ENCODE measurements at regions not wholly inside any gene's neighbourhood (a gene's known extent, or its start where the extent isn't known, plus 50 kb on each side); places are given as distances from the start of the nearest gene placed in this dataset.
"Not testable (repeated sequence)": the region's sequence is repeated elsewhere in the genome, so short reads cannot be mapped to it uniquely, and the experiment has no call there.

DNA sequence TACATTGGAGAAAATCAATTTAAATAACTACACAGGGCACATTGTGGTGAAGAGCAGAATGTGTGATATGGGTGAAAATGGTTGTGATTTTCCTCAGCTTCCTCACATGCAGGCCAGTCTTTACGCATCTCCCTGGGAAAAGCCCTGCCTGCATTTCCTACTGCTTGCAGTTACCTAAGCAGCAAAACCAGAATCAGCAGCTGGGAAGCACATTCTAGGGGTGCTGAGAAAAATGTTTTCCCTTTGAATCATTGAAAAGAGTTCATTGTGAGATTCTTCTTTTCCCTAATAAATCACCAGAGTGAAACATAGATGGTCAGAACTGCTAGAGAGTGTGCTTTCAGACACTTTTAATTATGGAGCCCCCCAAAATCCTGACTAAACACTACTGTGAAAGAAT is 656.0 kb downstream of the TDRD15 start:
- intact Hi-C loops (cut with DNase I), result no loop called here
- no peak overlapping the region for H3K4me3 ChIP-seq
- no peaks in the 10 kb centered on the region for H3K27me3 ChIP-seq
- no peak overlapping the region for H3K27ac ChIP-seq
- H3K9me3 ChIP-seq, result no peaks in the 10 kb centered on the region
- 93 to 100% (median 96%) methylated on average over 1 of the region's 1 CpG for WGBS, 4 donors
- DNase-seq (no peak), ATAC-seq (no peak)
- H3K4me1 ChIP-seq, result peaks cover 0 to 5% (median 0%) of the 10 kb centered on the region in 12 donors
- no peak for TF ChIP-seq POLR2A (IDR thresholded peaks at IDR 0.05)
- TF ChIP-seq, protein P1, sequence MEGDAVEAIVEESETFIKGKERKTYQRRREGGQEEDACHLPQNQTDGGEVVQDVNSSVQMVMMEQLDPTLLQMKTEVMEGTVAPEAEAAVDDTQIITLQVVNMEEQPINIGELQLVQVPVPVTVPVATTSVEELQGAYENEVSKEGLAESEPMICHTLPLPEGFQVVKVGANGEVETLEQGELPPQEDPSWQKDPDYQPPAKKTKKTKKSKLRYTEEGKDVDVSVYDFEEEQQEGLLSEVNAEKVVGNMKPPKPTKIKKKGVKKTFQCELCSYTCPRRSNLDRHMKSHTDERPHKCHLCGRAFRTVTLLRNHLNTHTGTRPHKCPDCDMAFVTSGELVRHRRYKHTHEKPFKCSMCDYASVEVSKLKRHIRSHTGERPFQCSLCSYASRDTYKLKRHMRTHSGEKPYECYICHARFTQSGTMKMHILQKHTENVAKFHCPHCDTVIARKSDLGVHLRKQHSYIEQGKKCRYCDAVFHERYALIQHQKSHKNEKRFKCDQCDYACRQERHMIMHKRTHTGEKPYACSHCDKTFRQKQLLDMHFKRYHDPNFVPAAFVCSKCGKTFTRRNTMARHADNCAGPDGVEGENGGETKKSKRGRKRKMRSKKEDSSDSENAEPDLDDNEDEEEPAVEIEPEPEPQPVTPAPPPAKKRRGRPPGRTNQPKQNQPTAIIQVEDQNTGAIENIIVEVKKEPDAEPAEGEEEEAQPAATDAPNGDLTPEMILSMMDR (IDR thresholded peaks at IDR 0.05), result no peak
- H3K36me3 ChIP-seq, result no peaks in the 10 kb centered on the region

DNA sequence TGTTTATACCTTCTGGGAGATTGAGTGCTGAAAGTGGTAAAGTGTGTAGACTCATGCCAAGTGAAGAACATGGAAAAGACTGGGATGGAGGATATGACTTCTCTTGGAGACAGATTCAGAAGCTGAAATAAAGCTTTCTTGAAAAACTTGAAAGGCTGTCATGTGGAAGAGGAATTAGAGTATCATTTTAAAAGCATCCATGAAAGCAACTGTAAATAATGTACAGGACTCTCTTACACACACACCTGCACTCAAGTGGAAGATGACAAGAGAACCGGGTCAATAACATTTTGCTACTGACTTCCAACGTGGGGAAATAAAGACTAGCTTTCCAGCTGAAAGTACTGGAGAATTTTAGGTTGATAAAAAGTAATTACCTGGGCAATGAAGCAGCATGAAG is 658.2 kb downstream of the TDRD15 start:
- ATAC-seq (no peak), DNase-seq (no peak)
- no peaks in the 10 kb centered on the region for H3K4me1 ChIP-seq
- no peaks in the 10 kb centered on the region for H3K9me3 ChIP-seq
- intact Hi-C loops (cut with DNase I), result no loop called here
- H3K36me3 ChIP-seq, result no peaks in the 10 kb centered on the region
- no peak for TF ChIP-seq POLR2A (IDR thresholded peaks at IDR 0.05)
- TF ChIP-seq, protein P1 (IDR thresholded peaks at IDR 0.05), result no peak
- no peak overlapping the region for H3K4me3 ChIP-seq
- 82 to 88% (median 84%) methylated on average over 2 of the region's 2 CpGs for whole genome bisulfite sequencing, 4 donors
- H3K27ac ChIP-seq, result no peak overlapping the region
- H3K27me3 ChIP-seq, result no peaks in the 10 kb centered on the region

DNA sequence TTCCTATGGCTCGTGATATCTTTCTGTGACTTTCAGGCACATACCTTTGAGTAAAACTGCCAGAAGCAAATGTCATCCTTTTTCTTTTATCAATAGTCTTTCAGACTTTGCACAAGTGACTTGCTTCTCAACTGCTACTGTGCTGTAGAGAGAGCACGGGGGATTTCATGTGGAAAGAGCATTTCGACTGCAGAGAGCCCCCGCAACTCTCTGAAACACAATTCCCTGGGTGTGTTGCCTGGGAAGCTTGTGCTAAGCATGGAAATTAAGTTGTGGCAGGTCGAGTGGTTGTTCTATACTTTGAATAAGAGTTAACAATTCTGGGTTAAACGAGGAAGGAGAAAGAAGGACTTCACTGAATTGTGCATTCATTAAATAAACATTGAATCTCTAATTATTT is 659.1 kb downstream of the TDRD15 start:
- H3K36me3 ChIP-seq, result no peaks in the 10 kb centered on the region
- no peaks in the 10 kb centered on the region for H3K4me1 ChIP-seq
- no peak overlapping the region for H3K27ac ChIP-seq
- 73 to 78% (median 76%) methylated on average over 6 of the region's 6 CpGs for WGBS, 4 donors
- DNase-seq, result no peak
- intact Hi-C loops (cut with DNase I), result no loop called here
- TF ChIP-seq POLR2A (IDR thresholded peaks at IDR 0.05), result no peak
- TF ChIP-seq, protein P1 (IDR thresholded peaks at IDR 0.05), result no peak
- H3K27me3 ChIP-seq, result no peaks in the 10 kb centered on the region
- ATAC-seq, result no peak
- no peak overlapping the region for H3K4me3 ChIP-seq
- no peaks in the 10 kb centered on the region for H3K9me3 ChIP-seq

DNA sequence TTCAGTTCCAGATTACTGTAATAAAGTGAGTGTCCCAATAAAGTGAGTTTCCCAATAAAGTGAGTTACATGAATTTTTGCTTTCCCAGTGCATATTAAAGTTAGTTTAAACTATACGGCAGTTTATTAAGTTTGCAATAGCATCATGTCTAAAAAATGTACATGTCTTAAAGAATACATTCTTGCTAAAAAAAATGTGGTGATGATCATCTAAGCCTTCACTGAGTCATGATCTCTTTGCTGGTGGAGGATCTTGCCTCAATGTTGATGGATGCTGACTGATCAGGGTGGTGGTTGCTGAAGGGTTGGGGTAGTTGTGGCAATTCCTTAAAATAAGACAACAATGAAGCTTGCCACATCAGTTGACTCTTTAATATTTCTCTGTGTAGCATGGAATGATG is 664.2 kb downstream of the TDRD15 start:
- Histone ChIP-seq H3K4me3 (no peak overlapping the region), H3K27me3 (no peaks in the 10 kb centered on the region), H3K36me3 (no peaks in the 10 kb centered on the region), H3K27ac (no peak overlapping the region), H3K9me3 (no peaks in the 10 kb centered on the region), H3K4me1 (peaks cover 0 to under 1% (median 0%) of the 10 kb centered on the region in 12 donors)
- DNase-seq, result no peak
- no peak for ATAC-seq
- intact Hi-C loops (cut with DNase I), result no loop called here
- 81 to 86% (median 83%) methylated on average over 1 of the region's 1 CpG for WGBS, 4 donors
- no peak for TF ChIP-seq POLR2A (IDR thresholded peaks at IDR 0.05)
- TF ChIP-seq, protein P1 (IDR thresholded peaks at IDR 0.05), result no peak

DNA sequence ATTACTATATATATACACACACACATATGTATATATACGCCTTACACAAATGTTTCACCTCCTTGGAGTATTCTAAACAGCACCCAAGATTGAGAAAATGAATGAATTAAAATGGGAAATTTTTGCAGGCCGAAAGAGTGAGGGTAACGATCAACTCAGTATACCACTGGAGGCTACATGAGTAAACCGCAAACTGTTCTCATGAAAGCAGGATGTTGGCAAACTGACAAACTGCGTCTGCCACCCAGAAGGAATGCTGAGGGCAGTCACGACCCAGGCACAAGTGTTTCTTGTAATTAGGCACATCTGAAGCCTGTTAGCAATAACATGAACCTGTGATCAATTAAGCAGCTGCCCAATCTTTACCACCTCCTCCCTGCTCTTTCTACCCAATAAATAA is 666.5 kb downstream of the TDRD15 start:
- intact Hi-C loops (cut with DNase I); H3K4me3 ChIP-seq; DNase-seq; H3K9me3 ChIP-seq; H3K4me1 ChIP-seq; H3K27me3 ChIP-seq; H3K36me3 ChIP-seq; ATAC-seq; H3K27ac ChIP-seq: not testable (repeated sequence)
- WGBS, 4 donors, result 52 to 68% (median 61%) methylated on average over 6 of the region's 6 CpGs

All from heart left ventricle (tissue), 16 donors.